ENCODE measurements at regions not wholly inside any gene's neighbourhood (a gene's known extent, or its start where the extent isn't known, plus 50 kb on each side); places are given as distances from the start of the nearest gene placed in this dataset.
A peak's percentile ranks its signal among the peaks of the same experiment; 100 is the strongest.

- Histone ChIP-seq H3K27me3 (ENCODE audit: control insufficient read depth in 2 of 2, insufficient read depth in 1 of 2, low read length in 1 of 2) (no peaks in the 10 kb centered on the region), H3K4me3 (ENCODE audit: low read length in 2 of 2) (no peak overlapping the region), H3K27ac (ENCODE audit: low read depth in 1 of 2, low read length in 1 of 2) (no peak overlapping the region), H3K9me3 (ENCODE audit: control insufficient read depth in 2 of 2, insufficient read depth in 1 of 2, low read length in 1 of 2) (peaks cover 0 to 3% of the 10 kb centered on the region in 2 donors), H3K36me3 (ENCODE audit: control insufficient read depth in 2 of 2, insufficient read depth in 2 of 2, low read length in 1 of 2) (no peaks in the 10 kb centered on the region), H3K4me1 (ENCODE audit: control insufficient read depth in 2 of 2, insufficient read depth in 2 of 2, low read length in 2 of 2) (peaks cover 6 to 13% of the 10 kb centered on the region in 2 donors)
- DNase-seq (ENCODE audit: low read depth in 6 of 9, low spot score in 9 of 9) = no peak
- WGBS = 65% methylated on average over 6 of the region's 6 CpGs
Measured at GRCh38 chr14:97912217-97912616, 1115.0 kb downstream of the VRK1 start.

DNA sequence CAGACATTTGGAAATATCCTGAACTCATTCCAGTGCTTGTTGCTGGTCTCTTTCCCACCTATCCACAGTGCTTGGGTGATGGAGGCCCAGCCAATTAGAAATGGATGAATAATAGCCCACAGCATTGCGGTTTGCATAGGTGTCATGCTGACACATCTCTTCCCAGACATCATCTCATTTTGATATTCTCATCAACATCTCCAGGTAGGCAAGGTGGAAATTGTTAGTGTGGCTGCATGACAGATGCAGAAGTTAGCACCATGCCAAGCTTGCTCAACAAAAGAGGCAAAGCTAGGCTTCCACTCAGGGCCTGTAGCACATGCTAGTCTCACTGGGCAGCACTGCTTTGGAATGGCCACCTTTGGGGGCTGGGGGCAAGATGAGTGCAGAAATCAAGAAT lies 1118.9 kb downstream of the VRK1 start:
- H3K36me3 ChIP-seq (ENCODE audit: control insufficient read depth in 2 of 2, insufficient read depth in 2 of 2, low read length in 1 of 2) = no peaks in the 10 kb centered on the region
- H3K27ac ChIP-seq (ENCODE audit: low read depth in 1 of 2, low read length in 1 of 2) = no peak overlapping the region
- WGBS = 97% methylated on average over 1 of the region's 1 CpG
- peaks cover 8 to 16% of the 10 kb centered on the region in 2 donors for H3K4me1 ChIP-seq (ENCODE audit: control insufficient read depth in 2 of 2, insufficient read depth in 2 of 2, low read length in 2 of 2)
- peaks cover 0 to 5% of the 10 kb centered on the region in 2 donors for H3K9me3 ChIP-seq (ENCODE audit: control insufficient read depth in 2 of 2, insufficient read depth in 1 of 2, low read length in 1 of 2)
- H3K4me3 ChIP-seq (ENCODE audit: low read length in 2 of 2) = no peak overlapping the region
- H3K27me3 ChIP-seq (ENCODE audit: control insufficient read depth in 2 of 2, insufficient read depth in 1 of 2, low read length in 1 of 2) = no peaks in the 10 kb centered on the region
- DNase-seq (ENCODE audit: low read depth in 6 of 9, low spot score in 9 of 9) = no peak

- 84% methylated on average over 5 of the region's 5 CpGs for WGBS
- Histone ChIP-seq H3K9me3 (ENCODE audit: control insufficient read depth in 2 of 2, insufficient read depth in 1 of 2, low read length in 1 of 2) (peaks cover 0 to 5% of the 10 kb centered on the region in 2 donors), H3K4me3 (ENCODE audit: low read length in 2 of 2) (no peak overlapping the region)
Measured at GRCh38 chr14:97916669-97917568, 1119.7 kb downstream of the VRK1 start.

DNA sequence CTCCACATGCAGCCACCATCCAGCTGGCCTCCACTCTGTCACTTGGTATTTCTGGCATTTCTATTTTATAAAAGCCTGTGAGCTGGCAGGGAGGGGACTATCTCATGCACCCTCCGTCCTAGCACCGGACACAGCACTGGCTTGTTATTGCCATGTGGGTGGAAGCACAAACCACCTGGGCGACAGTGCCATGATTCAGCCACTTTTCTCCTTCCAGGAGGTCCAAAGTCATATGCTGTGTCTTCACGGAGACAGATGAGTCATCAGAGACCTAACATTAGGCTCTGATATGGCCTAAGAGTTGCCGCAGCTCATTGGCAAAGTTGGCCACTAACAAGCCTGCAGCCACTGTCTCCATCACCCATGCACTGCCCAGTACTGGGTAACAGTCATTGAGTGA lies 1123.0 kb downstream of the VRK1 start:
- no peak for DNase-seq (ENCODE audit: low read depth in 6 of 9, low spot score in 9 of 9)
- Histone ChIP-seq H3K27me3 (ENCODE audit: control insufficient read depth in 2 of 2, insufficient read depth in 1 of 2, low read length in 1 of 2) (no peaks in the 10 kb centered on the region), H3K9me3 (ENCODE audit: control insufficient read depth in 2 of 2, insufficient read depth in 1 of 2, low read length in 1 of 2) (peaks cover 0 to 5% of the 10 kb centered on the region in 2 donors), H3K27ac (ENCODE audit: low read depth in 1 of 2, low read length in 1 of 2) (no peak overlapping the region), H3K4me1 (ENCODE audit: control insufficient read depth in 2 of 2, insufficient read depth in 2 of 2, low read length in 2 of 2) (peaks cover 8 to 18% of the 10 kb centered on the region in 2 donors), H3K36me3 (ENCODE audit: control insufficient read depth in 2 of 2, insufficient read depth in 2 of 2, low read length in 1 of 2) (no peaks in the 10 kb centered on the region), H3K4me3 (ENCODE audit: low read length in 2 of 2) (no peak overlapping the region)
- 96% methylated on average over 5 of the region's 5 CpGs for whole genome bisulfite sequencing

More at GRCh38 chr14:97916669-97917568, 1119.7 kb downstream of the VRK1 start:
- Histone ChIP-seq H3K4me1 (ENCODE audit: control insufficient read depth in 2 of 2, insufficient read depth in 2 of 2, low read length in 2 of 2) (peaks cover 8 to 16% of the 10 kb centered on the region in 2 donors), H3K27me3 (ENCODE audit: control insufficient read depth in 2 of 2, insufficient read depth in 1 of 2, low read length in 1 of 2) (no peaks in the 10 kb centered on the region), H3K27ac (ENCODE audit: low read depth in 1 of 2, low read length in 1 of 2) (peak overlapping the region; percentile 12 to 73), H3K36me3 (ENCODE audit: control insufficient read depth in 2 of 2, insufficient read depth in 2 of 2, low read length in 1 of 2) (no peaks in the 10 kb centered on the region)
- DNase-seq (ENCODE audit: low read depth in 6 of 9, low spot score in 9 of 9) = peak in 2 of 9 donors; percentile 19 to 52

- H3K4me3 ChIP-seq (ENCODE audit: low read length in 2 of 2) = no peak overlapping the region
- peaks cover 8 to 14% of the 10 kb centered on the region in 2 donors for H3K4me1 ChIP-seq (ENCODE audit: control insufficient read depth in 2 of 2, insufficient read depth in 2 of 2, low read length in 2 of 2)
- no peak for DNase-seq (ENCODE audit: low read depth in 6 of 9, low spot score in 9 of 9)
- WGBS = 82% methylated on average over 5 of the region's 5 CpGs
- no peaks in the 10 kb centered on the region for H3K27me3 ChIP-seq (ENCODE audit: control insufficient read depth in 2 of 2, insufficient read depth in 1 of 2, low read length in 1 of 2)
- no peak overlapping the region for H3K27ac ChIP-seq (ENCODE audit: low read depth in 1 of 2, low read length in 1 of 2)
- peaks cover 0 to 5% of the 10 kb centered on the region in 2 donors for H3K9me3 ChIP-seq (ENCODE audit: control insufficient read depth in 2 of 2, insufficient read depth in 1 of 2, low read length in 1 of 2)
- no peaks in the 10 kb centered on the region for H3K36me3 ChIP-seq (ENCODE audit: control insufficient read depth in 2 of 2, insufficient read depth in 2 of 2, low read length in 1 of 2)
Measured at GRCh38 chr14:97921296-97921695, 1124.1 kb downstream of the VRK1 start.

GRCh38 chr14:97924922-97925613 lies 1127.9 kb downstream of the VRK1 start:
- H3K27me3 ChIP-seq (ENCODE audit: control insufficient read depth in 2 of 2, insufficient read depth in 1 of 2, low read length in 1 of 2) = no peaks in the 10 kb centered on the region
- DNase-seq (ENCODE audit: low read depth in 6 of 9, low spot score in 9 of 9) = no peak
- no peaks in the 10 kb centered on the region for H3K9me3 ChIP-seq (ENCODE audit: control insufficient read depth in 2 of 2, insufficient read depth in 1 of 2, low read length in 1 of 2)
- no peak overlapping the region for H3K4me3 ChIP-seq (ENCODE audit: low read length in 2 of 2)
- WGBS = 96% methylated on average over 11 of the region's 11 CpGs
- no peaks in the 10 kb centered on the region for H3K36me3 ChIP-seq (ENCODE audit: control insufficient read depth in 2 of 2, insufficient read depth in 2 of 2, low read length in 1 of 2)
- no peak overlapping the region for H3K27ac ChIP-seq (ENCODE audit: low read depth in 1 of 2, low read length in 1 of 2)
- H3K4me1 ChIP-seq (ENCODE audit: control insufficient read depth in 2 of 2, insufficient read depth in 2 of 2, low read length in 2 of 2) = peaks cover 7 to 12% of the 10 kb centered on the region in 2 donors

DNA sequence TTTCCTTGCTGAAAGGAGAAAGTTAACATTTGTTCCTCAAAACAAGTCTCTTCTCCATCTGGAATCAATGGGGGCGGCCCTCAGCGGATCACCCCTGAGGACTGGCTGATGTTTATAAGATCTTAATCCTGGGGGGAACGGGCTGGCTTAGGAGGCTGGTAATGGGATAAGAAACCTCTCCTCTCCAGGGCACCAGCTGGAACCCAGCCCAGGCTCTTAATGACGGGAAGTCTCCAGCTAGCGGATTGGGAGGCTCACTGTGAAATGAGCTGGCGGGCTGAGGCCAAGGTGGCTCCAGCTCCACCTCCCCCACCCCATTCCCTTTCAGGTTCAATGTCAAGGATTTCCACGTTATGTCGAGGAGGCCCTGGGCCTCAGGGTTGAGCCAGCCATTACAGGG lies 1133.0 kb downstream of the VRK1 start:
- Histone ChIP-seq H3K27me3 (ENCODE audit: control insufficient read depth in 2 of 2, insufficient read depth in 1 of 2, low read length in 1 of 2) (no peaks in the 10 kb centered on the region), H3K27ac (ENCODE audit: low read depth in 1 of 2, low read length in 1 of 2) (no peak overlapping the region), H3K4me1 (ENCODE audit: control insufficient read depth in 2 of 2, insufficient read depth in 2 of 2, low read length in 2 of 2) (peaks cover 7 to 21% of the 10 kb centered on the region in 2 donors), H3K4me3 (ENCODE audit: low read length in 2 of 2) (no peak overlapping the region), H3K36me3 (ENCODE audit: control insufficient read depth in 2 of 2, insufficient read depth in 2 of 2, low read length in 1 of 2) (no peaks in the 10 kb centered on the region), H3K9me3 (ENCODE audit: control insufficient read depth in 2 of 2, insufficient read depth in 1 of 2, low read length in 1 of 2) (peaks cover 0 to 4% of the 10 kb centered on the region in 2 donors)
- WGBS = 95% methylated on average over 8 of the region's 8 CpGs
- no peak for DNase-seq (ENCODE audit: low read depth in 6 of 9, low spot score in 9 of 9)

DNA sequence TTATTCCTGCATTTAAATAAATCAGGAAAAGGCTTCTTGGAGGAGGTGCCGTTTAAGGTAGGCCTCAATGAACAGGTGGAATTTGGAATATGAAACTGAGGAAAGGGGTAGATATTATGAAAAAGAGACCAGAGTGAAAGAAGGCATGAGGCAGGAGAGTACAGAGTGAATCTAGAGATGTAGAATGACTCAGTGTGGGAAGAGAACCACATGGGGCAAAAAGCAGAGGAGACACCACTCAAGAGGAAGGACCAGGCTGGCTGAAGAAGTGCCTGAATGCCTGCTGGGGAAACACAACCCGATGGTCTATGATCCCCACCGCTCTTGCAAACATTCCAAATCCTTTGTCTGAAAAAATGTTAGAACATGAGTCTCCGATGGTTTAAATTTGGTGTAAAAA lies 1134.1 kb downstream of the VRK1 start:
- no peak for DNase-seq (ENCODE audit: low read depth in 6 of 9, low spot score in 9 of 9)
- Histone ChIP-seq H3K27ac (ENCODE audit: low read depth in 1 of 2, low read length in 1 of 2) (no peak overlapping the region), H3K4me1 (ENCODE audit: control insufficient read depth in 2 of 2, insufficient read depth in 2 of 2, low read length in 2 of 2) (peaks cover 7 to 21% of the 10 kb centered on the region in 2 donors), H3K4me3 (ENCODE audit: low read length in 2 of 2) (no peak overlapping the region), H3K9me3 (ENCODE audit: control insufficient read depth in 2 of 2, insufficient read depth in 1 of 2, low read length in 1 of 2) (peaks cover 0 to 4% of the 10 kb centered on the region in 2 donors), H3K36me3 (ENCODE audit: control insufficient read depth in 2 of 2, insufficient read depth in 2 of 2, low read length in 1 of 2) (no peaks in the 10 kb centered on the region), H3K27me3 (ENCODE audit: control insufficient read depth in 2 of 2, insufficient read depth in 1 of 2, low read length in 1 of 2) (no peaks in the 10 kb centered on the region)
- 98% methylated on average over 4 of the region's 4 CpGs for WGBS

GRCh38 chr14:97942921-97943320 lies 1145.7 kb downstream of the VRK1 start:
- Histone ChIP-seq H3K27me3 (ENCODE audit: control insufficient read depth in 2 of 2, insufficient read depth in 1 of 2, low read length in 1 of 2) (no peaks in the 10 kb centered on the region), H3K9me3 (ENCODE audit: control insufficient read depth in 2 of 2, insufficient read depth in 1 of 2, low read length in 1 of 2) (no peaks in the 10 kb centered on the region), H3K4me3 (ENCODE audit: low read length in 2 of 2) (no peak overlapping the region), H3K36me3 (ENCODE audit: control insufficient read depth in 2 of 2, insufficient read depth in 2 of 2, low read length in 1 of 2) (no peaks in the 10 kb centered on the region), H3K4me1 (ENCODE audit: control insufficient read depth in 2 of 2, insufficient read depth in 2 of 2, low read length in 2 of 2) (peaks cover 0 to 2% of the 10 kb centered on the region in 2 donors), H3K27ac (ENCODE audit: low read depth in 1 of 2, low read length in 1 of 2) (no peak overlapping the region)
- DNase-seq (ENCODE audit: low read depth in 6 of 9, low spot score in 9 of 9) = no peak
- WGBS = 97% methylated on average over 1 of the region's 1 CpG
